Vagina (tissue), 2 donors: ENCODE measurements at regions not wholly inside any gene's neighbourhood (a gene's known extent, or its start where the extent isn't known, plus 50 kb on each side); places are given as distances from the start of the nearest gene placed in this dataset.

Experiments
- DNase-seq, 2 donors: peaks; one replicate each; pipeline ENCODE4 v3.0.0-alpha.2; 2017; ENCODE audit errors: extremely low spot score in 2 of 2
- H3K27ac ChIP-seq: fragments of 200-600 bp; sonication (generic); one replicate; pipeline ENCODE4 v1.5.1; 2019
- H3K27me3 ChIP-seq: fragments of 200-600 bp; sonication (generic); one replicate; pipeline ENCODE4 v1.5.1; 2019
- H3K36me3 ChIP-seq, 2 donors: fragments of 200-600 bp; sonication (generic); one replicate each; pipeline ENCODE4 v1.5.1; 2017 to 2019
- H3K4me1 ChIP-seq: fragments of 200-600 bp; sonication (generic); one replicate; pipeline ENCODE4 v1.5.1; 2019
- H3K4me3 ChIP-seq, 2 donors: fragments of 200-600 bp; sonication (generic); 1 replicate in 1 of 2; 2 replicates in 1 of 2; pipeline ENCODE4 v1.5.1; 2016 to 2019
- H3K9me3 ChIP-seq: fragments of 200-600 bp; sonication (generic); one replicate; pipeline ENCODE4 v1.5.1; 2019
- POLR2A ChIP-seq, 2 donors: fragments of 450-650 bp; IDR thresholded peaks; one replicate each; pipeline ENCODE4 v1.6.1; 2017; ENCODE audit warnings: antibody characterized with exemption in 2 of 2, mild to moderate bottlenecking in 2 of 2, moderate library complexity in 2 of 2
- POLR2AphosphoS5 ChIP-seq, 2 donors: sonication (generic); formaldehyde crosslinking; IDR thresholded peaks; one replicate each; pipeline ENCODE4 v1.9.0; 2017; ENCODE audit warnings: antibody characterized with exemption in 2 of 2, mild to moderate bottlenecking in 2 of 2, low read depth in 1 of 2; ENCODE audit not compliant: insufficient read depth in 1 of 2
- intact Hi-C: fragments of 100-400 bp; cut with DNase I; formaldehyde crosslinking; loops from one replicate; pipeline ENCODE4 v1.15.1; 2023
- TF ChIP-seq, protein P1 (sequence below), 3 experiments: fragments of 450-650 bp in 2 of 3; fragments of 200-600 bp in 1 of 3; sonication (generic) in 1 of 3; IDR thresholded peaks; one replicate each; pipeline ENCODE4 v1.5.1; 2017 to 2019; ENCODE audit warnings: antibody characterized with exemption in 3 of 3, mild to moderate bottlenecking in 2 of 3, moderate library complexity in 2 of 3

GRCh38 chr21:22209304-22209700 is 1211.1 kb downstream of the NCAM2 start:
- no peaks in the 10 kb centered on the region for H3K9me3 ChIP-seq
- intact Hi-C loops: no loop called here
- H3K27me3 ChIP-seq: no peaks in the 10 kb centered on the region
- H3K27ac ChIP-seq: no peak overlapping the region
- H3K4me3 ChIP-seq: no peak overlapping the region
- no peaks in the 10 kb centered on the region for H3K4me1 ChIP-seq
- no peak for DNase-seq
- no peak for TF ChIP-seq POLR2AphosphoS5 (IDR thresholded peaks at IDR 0.05; ENCODE audit: insufficient read depth in 1 of 2, low read depth in 1 of 2)
- TF ChIP-seq, protein P1, sequence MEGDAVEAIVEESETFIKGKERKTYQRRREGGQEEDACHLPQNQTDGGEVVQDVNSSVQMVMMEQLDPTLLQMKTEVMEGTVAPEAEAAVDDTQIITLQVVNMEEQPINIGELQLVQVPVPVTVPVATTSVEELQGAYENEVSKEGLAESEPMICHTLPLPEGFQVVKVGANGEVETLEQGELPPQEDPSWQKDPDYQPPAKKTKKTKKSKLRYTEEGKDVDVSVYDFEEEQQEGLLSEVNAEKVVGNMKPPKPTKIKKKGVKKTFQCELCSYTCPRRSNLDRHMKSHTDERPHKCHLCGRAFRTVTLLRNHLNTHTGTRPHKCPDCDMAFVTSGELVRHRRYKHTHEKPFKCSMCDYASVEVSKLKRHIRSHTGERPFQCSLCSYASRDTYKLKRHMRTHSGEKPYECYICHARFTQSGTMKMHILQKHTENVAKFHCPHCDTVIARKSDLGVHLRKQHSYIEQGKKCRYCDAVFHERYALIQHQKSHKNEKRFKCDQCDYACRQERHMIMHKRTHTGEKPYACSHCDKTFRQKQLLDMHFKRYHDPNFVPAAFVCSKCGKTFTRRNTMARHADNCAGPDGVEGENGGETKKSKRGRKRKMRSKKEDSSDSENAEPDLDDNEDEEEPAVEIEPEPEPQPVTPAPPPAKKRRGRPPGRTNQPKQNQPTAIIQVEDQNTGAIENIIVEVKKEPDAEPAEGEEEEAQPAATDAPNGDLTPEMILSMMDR (IDR thresholded peaks at IDR 0.05): no peak
- no peak for TF ChIP-seq POLR2A (IDR thresholded peaks at IDR 0.05)
- no peaks in the 10 kb centered on the region for H3K36me3 ChIP-seq

DNA sequence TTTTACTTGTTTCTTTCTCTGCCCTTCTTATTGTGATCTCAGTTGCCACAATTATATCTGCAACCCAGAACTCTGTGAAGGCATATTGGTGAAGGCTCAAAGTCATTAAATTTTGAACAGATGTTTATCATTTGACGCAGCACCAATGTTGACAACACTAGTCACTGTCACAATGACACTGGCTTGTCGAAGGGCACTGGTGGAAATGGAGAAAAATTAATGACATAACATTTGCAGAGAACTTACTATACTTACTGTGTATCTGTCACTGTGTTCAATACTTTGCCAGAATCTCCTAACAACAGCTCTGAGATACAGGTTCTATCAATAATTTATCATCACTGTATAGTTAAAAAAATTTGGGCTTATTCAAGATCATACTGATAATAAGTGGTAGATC is 1213.7 kb downstream of the NCAM2 start:
- no peak for TF ChIP-seq POLR2A (IDR thresholded peaks at IDR 0.05)
- TF ChIP-seq, protein P1 (IDR thresholded peaks at IDR 0.05): no peak
- TF ChIP-seq POLR2AphosphoS5 (IDR thresholded peaks at IDR 0.05; ENCODE audit: insufficient read depth in 1 of 2, low read depth in 1 of 2): no peak
- Histone ChIP-seq H3K36me3 (no peaks in the 10 kb centered on the region), H3K4me1 (no peaks in the 10 kb centered on the region), H3K4me3 (no peak overlapping the region), H3K9me3 (no peaks in the 10 kb centered on the region), H3K27ac (no peak overlapping the region), H3K27me3 (no peaks in the 10 kb centered on the region)
- no peak for DNase-seq
- intact Hi-C loops: no loop called here

DNA sequence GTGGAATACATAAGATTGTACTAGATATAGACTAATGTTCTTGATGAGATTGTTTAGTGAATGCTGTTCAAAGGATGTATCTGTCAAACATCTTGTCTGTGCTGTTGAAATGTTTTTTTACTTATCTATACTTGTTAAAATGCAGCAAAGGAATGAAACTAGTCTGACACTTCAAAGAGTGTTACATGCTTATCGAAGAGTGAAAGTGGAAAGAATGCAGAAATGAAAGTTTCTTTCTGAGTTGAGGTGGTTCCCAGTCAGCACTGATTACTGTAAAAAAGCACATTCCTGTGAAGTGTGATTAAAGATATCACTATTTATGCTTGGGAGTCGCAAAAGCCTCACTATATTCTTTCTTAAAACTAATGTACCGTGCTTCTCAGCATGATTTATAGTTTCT is 1225.2 kb downstream of the NCAM2 start:
- no peak overlapping the region for H3K4me3 ChIP-seq
- intact Hi-C loops: no loop called here
- DNase-seq: no peak
- H3K4me1 ChIP-seq: no peaks in the 10 kb centered on the region
- TF ChIP-seq POLR2A (IDR thresholded peaks at IDR 0.05): no peak
- no peak for TF ChIP-seq POLR2AphosphoS5 (IDR thresholded peaks at IDR 0.05; ENCODE audit: insufficient read depth in 1 of 2, low read depth in 1 of 2)
- TF ChIP-seq, protein P1 (IDR thresholded peaks at IDR 0.05): no peak
- H3K27me3 ChIP-seq: no peaks in the 10 kb centered on the region
- H3K9me3 ChIP-seq: no peaks in the 10 kb centered on the region
- no peak overlapping the region for H3K27ac ChIP-seq
- no peaks in the 10 kb centered on the region for H3K36me3 ChIP-seq

GRCh38 chr21:22224261-22224660 is 1226.1 kb downstream of the NCAM2 start:
- intact Hi-C loops: no loop called here
- no peaks in the 10 kb centered on the region for H3K9me3 ChIP-seq

DNA sequence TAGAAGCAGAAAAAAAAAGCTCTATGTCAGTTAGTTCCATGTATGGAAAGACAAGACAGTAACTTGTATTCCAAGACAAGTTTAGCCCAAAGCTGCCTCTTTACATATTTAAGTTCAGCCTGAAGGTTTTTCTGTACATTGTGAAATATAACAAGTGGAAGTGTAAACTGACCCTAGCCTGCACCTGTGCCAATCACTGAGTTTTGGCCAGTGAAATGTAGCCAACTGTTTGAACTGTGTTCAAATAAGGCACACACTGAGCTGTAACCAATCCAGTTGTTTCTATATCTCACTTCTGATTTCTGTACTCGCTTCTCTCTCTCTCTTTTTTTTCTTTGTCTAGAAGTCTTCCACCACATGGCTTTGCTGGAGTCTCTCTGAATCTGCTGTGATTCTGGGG is 1227.1 kb downstream of the NCAM2 start:
- intact Hi-C loops: no loop called here
- Histone ChIP-seq H3K27ac (no peak overlapping the region), H3K4me3 (no peak overlapping the region), H3K36me3 (no peaks in the 10 kb centered on the region), H3K27me3 (no peaks in the 10 kb centered on the region), H3K4me1 (no peaks in the 10 kb centered on the region), H3K9me3 (no peaks in the 10 kb centered on the region)
- no peak for TF ChIP-seq POLR2A (IDR thresholded peaks at IDR 0.05)
- no peak for TF ChIP-seq POLR2AphosphoS5 (IDR thresholded peaks at IDR 0.05; ENCODE audit: insufficient read depth in 1 of 2, low read depth in 1 of 2)
- TF ChIP-seq, protein P1 (IDR thresholded peaks at IDR 0.05): no peak
- DNase-seq: no peak

More at GRCh38 chr21:22224261-22224660, 1226.1 kb downstream of the NCAM2 start:
- no peak overlapping the region for H3K27ac ChIP-seq
- no peaks in the 10 kb centered on the region for H3K36me3 ChIP-seq
- no peak overlapping the region for H3K4me3 ChIP-seq
- DNase-seq: no peak
- H3K27me3 ChIP-seq: no peaks in the 10 kb centered on the region
- TF ChIP-seq, protein P1 (IDR thresholded peaks at IDR 0.05): no peak
- TF ChIP-seq POLR2AphosphoS5 (IDR thresholded peaks at IDR 0.05; ENCODE audit: insufficient read depth in 1 of 2, low read depth in 1 of 2): no peak
- TF ChIP-seq POLR2A (IDR thresholded peaks at IDR 0.05): no peak
- H3K4me1 ChIP-seq: no peaks in the 10 kb centered on the region
